HG02884 (cell line): ENCODE measurements at regions not wholly inside any gene's neighbourhood (a gene's known extent, or its start where the extent isn't known, plus 50 kb on each side); places are given as distances from the start of the nearest gene placed in this dataset.
"Not testable (repeated sequence)": the region's sequence is repeated elsewhere in the genome, so short reads cannot be mapped to it uniquely, and the experiment has no call there.

ENCODE experiments used
- ATAC-seq: cut with Tn5 transposase; IDR thresholded peaks from one replicate; pipeline ENCODE4 v1.9.1; 2021; ENCODE audit warnings: mild to moderate bottlenecking, moderate library complexity; ENCODE audit not compliant: unreplicated experiment

- ATAC-seq: no peak
Measured at GRCh38 chrX:121836000-121836399, 788.6 kb downstream of the GLUD2 start.

- no peak for ATAC-seq
Measured at GRCh38 chrX:121851033-121851432, 803.6 kb downstream of the GLUD2 start.

GRCh38 chrX:121853762-121854613 lies 806.6 kb downstream of the GLUD2 start:
- ATAC-seq: no peak

GRCh38 chrX:121854614-121854911 lies 807.2 kb downstream of the GLUD2 start:
- no peak for ATAC-seq

GRCh38 chrX:121858867-121859647 lies 811.6 kb downstream of the GLUD2 start:
- ATAC-seq: no peak

GRCh38 chrX:121863976-121864375 lies 816.6 kb downstream of the GLUD2 start:
- ATAC-seq: no peak

- ATAC-seq: no peak
Measured at GRCh38 chrX:121864561-121864960, 817.2 kb downstream of the GLUD2 start.

GRCh38 chrX:121869876-121870477 lies 822.6 kb downstream of the GLUD2 start:
- ATAC-seq: no peak

- no peak for ATAC-seq
Measured at GRCh38 chrX:121871122-121871521, 823.7 kb downstream of the GLUD2 start.

- ATAC-seq: no peak
Measured at GRCh38 chrX:121876305-121876704, 828.9 kb downstream of the GLUD2 start.

GRCh38 chrX:121877337-121877736 lies 829.9 kb downstream of the GLUD2 start:
- not testable (repeated sequence) for ATAC-seq

GRCh38 chrX:121886557-121886956 lies 839.1 kb downstream of the GLUD2 start:
- no peak for ATAC-seq

GRCh38 chrX:121894756-121895155 lies 847.3 kb downstream of the GLUD2 start:
- no peak for ATAC-seq

- peak; percentile 73 for ATAC-seq
Measured at GRCh38 chrX:121902463-121902862, 855.1 kb downstream of the GLUD2 start.

GRCh38 chrX:121903961-121904360 lies 856.6 kb downstream of the GLUD2 start:
- ATAC-seq: no peak

- no peak for ATAC-seq
Measured at GRCh38 chrX:121921258-121921657, 873.8 kb downstream of the GLUD2 start.

- no peak for ATAC-seq
Measured at GRCh38 chrX:121931567-121931966, 884.2 kb downstream of the GLUD2 start.

GRCh38 chrX:121932688-121933087 lies 885.3 kb downstream of the GLUD2 start:
- no peak for ATAC-seq

- ATAC-seq: no peak
Measured at GRCh38 chrX:121949041-121949760, 901.8 kb downstream of the GLUD2 start.

GRCh38 chrX:121958886-121959285 lies 911.5 kb downstream of the GLUD2 start:
- ATAC-seq: no peak

- no peak for ATAC-seq
Measured at GRCh38 chrX:121975671-121976070, 928.3 kb downstream of the GLUD2 start.
